Stimulated activated CD8-positive, alpha-beta memory T cell treated with anti-CD3 and anti-CD28 coated beads, Interleukin-7, amount 100 ng/mL, for 4 hours (primary cell): ENCODE measurements at regions not wholly inside any gene's neighbourhood (a gene's known extent, or its start where the extent isn't known, plus 50 kb on each side); places are given as distances from the start of the nearest gene placed in this dataset.

ENCODE experiments used
- DNase-seq, 2 donors: peaks; one replicate each; pipeline ENCODE4 v3.0.0-alpha.2; 2020; ENCODE audit warnings: low read depth in 2 of 2

DNA sequence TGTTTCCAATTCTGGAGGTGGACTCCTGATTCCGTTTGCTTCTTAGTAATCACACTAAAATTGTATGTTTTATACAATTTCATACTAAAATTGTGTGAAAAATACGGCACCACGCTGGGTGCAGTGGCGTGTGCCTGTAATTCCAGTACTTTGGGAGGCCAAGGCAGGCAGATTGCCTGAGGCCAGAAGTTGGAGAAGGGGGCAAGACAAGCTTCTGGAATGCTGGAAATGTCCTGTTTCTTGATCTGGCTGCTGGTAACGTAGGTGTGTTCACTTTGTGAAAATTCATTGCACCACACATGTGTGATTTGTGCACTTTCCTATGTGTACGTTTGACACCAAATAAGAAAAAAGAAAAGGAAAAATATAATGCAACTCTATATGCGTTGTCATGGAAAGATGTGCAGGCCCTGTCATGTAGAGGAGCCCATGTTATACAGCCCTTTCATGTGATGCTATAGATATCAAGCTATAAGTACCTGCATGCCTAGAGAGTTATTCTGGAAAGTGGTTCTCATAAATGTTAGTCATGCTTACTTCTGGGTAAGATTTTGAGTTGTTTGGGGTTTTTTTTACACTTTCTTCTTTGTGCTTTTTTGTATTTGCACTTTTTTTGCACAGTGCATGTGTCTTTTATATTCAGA lies 119.9 kb downstream of the TMEM174 start:
- no peak for DNase-seq

DNA sequence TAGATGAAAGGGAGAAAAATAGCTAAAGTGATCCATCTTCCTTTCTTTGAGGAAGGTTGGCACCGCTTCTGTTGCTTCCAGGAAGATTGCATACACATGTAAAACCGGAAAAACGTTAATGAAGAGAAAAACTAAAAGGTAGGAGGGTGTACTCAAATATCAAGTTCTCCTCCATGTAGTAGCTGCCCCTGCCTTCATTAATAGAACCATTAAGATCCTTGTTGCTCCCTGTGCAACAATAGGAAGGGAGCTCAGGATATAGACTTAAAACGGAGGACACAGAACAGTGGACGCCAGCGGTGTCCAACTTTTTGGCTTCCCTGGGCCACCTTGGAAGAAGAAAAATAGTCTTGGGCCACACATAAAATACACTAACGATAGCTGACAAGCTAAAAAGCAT lies 118.9 kb downstream of the TMEM174 start:
- DNase-seq = no peak

DNA sequence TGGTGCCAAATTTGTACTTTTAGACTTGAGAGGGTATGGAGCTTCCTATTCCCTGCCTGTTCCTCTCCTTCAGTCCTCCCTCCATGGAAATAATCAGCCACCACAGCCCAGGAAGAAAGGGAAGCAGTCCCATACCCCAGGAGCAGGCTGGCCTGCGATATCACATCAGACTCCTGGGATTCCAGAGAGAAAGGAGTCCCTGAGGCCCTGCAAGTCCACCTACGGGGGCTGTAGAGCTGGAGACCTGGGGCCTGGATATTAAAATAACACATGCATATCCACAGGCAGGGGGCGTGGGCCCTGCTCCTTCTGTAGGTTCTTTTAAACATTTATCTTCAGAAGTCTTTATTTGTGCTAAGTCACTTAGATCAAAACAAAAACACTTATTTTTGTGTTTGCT lies 117.2 kb downstream of the TMEM174 start:
- DNase-seq = no peak

DNA sequence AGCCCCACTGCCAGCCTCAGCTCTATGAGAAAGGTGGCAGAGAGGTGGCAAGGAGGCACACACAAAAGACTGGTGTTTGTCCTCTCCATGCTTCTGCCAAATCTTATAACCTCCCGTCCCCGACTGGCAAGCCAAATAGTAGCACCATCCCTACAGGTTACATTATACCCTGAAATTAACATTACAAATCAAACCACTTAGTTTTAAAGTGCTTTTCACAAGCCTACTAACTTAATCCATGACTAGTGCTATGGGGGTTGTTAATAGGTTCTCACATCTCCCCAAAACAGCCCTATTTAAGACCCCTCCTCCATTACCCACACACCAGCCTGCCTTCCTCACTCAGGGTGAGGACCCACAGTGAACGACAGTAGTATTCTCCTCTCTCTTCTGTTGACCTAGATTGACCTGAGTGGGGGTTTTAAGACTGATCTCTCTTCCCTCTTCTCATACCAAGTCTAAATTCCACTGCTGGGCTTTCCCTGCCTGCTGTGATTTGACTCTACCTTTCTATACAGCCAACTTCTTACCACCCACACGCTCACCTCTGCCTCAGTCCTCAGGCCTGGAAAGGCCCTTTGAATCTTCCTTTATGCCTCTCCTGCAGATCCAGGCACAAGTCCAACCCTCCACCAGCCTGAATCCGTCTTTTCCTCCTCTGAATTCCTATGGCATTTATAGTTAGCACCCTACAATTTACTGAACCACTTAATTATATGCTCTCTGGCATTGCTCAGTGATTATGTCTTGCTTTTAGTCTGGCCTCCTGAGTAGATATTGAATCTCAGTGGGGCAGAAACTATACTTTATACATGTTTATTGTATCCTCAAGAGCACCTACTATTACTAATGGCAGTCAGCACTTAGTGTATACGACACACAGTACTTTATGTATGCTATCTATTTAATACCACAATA lies 116.1 kb downstream of the TMEM174 start:
- DNase-seq = no peak

DNA sequence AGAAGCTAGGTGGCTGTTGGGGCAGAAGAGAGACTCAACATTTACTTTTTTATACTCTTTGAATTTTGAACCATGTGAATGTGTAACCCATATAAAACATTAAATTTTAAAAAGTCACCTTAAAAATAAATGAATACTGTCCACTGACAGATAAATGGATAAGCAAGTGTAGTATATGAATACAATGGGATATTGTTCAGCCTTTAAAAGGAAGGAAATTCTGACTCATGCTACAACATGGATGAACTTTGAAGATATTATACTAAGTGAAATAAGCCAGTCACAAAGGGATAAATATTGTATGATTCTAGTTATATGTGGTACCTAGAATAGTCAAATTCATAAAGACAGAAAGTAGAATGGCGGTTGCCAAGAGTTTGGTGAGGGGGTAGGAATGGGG lies 113.9 kb downstream of the TMEM174 start:
- no peak for DNase-seq

DNA sequence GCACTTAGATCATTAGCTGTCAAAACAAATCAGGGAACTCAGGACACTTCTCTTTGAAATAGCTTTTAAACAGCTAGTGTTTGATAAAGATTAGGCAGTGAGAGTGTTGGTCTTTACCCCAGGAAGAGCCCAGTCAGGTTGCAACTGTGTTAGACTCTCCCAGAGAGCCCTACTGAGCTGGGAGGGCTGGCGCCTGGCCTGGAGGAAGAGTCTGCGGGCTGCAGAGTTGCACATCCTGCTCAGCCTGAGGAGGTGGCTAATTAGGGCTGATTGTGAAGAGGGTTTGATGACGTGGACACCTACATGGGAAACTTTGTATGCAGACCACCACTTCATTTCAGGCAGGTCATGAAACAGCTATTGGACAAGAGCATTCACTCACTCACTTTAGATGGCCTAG lies 112.0 kb downstream of the TMEM174 start:
- no peak for DNase-seq

DNA sequence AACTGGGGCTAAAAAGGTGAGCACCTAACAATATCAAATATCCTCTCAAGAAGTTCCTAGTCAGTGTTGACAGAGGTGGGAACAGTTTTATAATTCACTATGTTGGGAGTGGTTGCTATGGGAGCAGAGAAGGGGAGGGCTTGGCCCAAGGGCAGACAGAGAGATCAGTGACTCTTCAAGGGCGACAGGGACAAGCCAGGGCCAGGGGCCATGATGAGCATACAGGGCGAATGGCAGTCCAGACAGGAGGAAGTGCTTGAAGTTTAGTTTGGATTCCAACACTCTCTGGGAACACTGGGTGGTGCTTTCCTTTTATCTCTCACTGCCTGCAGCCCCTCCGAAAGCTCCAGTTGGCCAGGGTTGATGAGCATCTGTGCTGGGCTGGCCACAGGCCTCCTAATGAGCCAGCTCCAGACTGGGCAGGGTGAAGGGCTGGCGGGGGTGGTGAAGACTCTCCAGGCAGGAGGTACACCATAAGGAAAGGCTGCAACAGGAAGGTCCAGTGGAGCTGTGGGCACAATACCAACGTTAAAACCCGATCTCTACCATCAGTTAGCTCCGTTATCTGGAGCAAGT lies 111.3 kb downstream of the TMEM174 start:
- DNase-seq = no peak

DNA sequence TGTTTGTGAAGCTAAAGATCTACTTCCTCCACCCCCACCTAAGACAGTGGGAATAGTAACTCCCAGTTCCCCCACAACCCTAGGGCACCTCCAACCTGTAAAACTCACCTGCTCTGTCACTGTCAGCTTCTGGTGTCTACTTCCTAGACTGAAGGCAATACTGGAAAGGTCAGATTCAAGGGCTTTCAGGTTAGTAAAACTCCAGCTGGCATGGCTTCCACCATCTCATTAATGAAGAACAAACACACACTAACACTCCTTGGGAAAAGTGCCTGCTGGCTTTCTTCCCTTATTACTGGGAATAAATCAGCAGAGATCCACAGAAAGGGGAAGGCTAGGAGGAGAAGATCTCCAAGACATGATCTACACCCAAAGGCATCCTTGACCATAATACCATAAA lies 109.9 kb downstream of the TMEM174 start:
- DNase-seq = no peak

DNA sequence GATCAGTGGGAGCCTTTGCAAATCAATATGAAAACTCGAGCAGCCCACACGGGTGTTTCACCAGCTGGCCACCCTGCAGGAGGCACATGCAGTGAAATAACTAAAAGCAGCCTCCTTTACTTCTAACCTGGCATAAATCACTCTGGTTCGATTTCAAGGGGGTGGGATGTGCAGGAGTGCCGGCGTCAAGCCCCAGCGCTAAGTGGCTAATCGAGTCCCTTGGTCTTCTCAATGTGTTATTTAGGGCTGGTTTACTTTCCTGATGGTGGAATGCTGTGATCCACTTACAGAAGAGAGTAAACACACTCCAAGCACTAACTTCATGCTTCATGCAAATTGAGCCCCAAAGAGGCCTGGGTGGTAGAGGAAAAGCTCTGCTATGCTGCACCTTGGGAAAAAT lies 109.4 kb downstream of the TMEM174 start:
- no peak for DNase-seq

DNA sequence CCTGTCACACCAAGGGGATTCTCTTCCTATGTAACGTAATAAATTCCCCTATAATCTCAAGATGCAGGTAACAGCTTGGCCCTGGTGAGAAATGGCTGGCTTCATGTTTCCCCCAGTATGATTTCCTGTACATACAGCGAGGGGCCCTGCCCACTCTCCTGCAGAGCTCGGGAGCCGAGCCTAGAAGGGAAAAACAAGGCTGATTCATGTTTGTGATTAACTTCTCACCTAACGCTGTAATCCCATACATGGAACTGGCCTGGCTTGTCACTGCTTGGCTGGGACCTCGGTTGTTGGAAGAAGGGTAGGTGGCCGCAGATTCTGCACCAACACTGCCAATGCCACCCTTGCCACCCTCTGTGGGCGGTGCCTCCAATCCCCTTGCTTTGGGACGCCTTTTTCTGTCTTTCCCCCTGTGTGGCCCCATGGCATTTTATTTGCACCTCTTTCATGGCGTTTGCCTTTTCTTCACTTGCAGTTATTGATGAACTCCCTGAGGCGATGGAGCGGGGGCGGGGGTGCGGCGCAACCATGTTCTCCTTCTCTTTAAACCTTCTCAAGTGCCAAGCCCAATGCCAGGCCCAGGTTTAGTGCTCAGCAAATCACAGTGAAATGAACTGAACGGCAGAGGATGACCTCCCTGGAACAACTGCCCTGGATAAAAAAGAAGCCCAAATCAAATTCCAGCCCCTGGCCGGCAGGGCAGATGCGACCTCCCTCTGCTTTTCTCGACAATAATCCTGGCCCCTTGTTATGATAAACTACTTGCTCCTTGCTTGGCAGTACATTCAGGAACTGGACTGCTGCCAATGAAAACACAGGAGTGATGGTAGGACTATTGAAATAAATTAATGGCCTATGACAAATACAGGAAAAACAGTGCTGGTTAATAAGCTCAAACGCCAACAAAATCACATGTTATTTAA lies 108.1 kb downstream of the TMEM174 start:
- DNase-seq = no peak

DNA sequence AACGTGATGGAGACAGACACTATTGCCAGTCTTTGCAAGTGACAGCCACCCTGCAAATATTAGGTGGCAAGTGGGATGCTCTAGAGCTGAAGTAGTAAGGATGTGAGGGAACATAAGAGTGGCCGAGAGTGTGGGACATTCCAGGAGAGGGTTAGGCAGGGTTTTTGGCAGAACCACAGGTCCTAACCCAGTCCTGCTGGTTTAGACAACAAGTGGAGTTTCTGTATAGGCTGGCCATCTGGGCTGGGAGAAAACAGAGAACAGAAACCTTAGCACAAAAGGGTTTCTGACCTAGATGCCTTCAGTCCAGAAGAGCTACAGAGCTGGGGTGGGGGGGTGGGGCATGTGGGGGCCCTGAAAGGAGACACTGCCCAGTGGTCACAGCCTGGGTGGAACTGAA lies 107.4 kb downstream of the TMEM174 start:
- DNase-seq = no peak

DNA sequence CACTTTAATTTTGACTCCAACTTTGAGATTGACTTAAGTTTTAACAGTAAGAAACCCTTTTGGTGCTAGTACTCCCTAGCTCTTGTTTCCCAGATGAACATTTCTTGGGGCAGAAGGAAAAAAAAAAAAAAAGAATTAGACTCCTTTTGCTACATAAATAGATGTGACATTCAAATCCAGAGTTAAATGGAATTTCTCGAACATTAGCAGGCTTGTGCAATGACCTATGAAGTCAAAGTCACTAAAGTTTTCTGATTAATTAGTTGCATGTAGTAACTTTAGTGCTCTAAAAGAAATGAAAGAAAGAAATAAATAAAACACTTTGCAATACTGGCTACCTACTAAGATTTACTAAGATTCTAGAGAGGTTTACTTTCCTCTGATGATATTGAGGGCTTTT lies 106.8 kb downstream of the TMEM174 start:
- DNase-seq = no peak

DNA sequence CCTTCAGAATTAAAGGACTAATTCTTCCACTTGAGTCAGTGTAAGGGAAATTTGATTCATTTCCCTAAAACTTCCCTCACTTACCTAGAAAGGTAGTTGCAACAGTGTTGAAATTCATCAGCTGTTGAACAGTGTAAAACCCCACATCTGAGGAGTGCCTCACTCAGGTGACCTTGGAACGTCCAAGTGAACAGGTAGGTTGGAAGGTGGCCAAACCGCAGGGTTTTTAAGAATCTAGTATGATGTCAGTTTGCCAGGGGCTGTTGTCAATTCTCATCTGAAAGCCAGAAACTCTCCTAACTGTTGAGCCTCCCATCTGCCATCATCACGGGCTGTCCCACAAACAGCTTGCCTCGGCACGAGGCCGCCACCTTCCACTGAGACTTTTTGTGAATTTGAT lies 105.7 kb downstream of the TMEM174 start:
- no peak for DNase-seq

DNA sequence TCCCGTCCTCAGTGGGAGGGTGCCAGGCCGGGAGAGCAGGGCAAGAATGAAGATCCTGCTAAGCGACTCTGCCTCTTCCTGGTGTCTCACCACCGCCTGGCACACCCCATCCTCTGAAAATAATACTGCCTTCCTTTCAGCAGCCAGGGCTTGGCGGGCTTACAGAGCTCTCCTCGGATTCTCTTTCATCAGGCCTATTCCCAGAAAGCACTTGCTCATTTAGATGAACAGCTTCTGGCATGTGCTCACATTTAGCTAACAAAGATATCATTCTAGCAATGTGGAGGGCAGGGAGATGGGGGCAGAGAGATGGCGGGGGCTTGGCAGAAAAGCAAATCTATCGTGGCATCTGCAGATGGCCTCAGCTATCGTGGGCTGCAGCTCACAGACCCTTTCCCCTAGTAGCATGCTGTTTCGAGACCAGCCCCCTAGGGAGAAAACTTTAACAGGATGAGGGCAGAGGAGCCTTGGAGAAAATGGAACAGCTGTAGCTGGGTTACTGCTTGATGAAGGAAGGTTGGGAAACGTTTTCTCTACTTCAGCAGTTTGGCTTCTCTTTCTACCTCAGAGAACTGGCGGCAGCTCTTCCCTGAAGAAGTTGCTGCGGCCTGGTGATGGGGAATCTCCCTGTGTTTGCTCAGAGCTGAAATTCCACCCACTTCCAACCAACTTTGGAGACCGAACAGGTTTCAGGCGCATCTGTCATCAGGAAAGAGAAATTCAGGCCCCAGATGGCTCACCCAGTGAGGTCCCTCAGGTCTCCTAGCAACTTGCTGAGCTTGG lies 102.1 kb downstream of the TMEM174 start:
- no peak for DNase-seq

DNA sequence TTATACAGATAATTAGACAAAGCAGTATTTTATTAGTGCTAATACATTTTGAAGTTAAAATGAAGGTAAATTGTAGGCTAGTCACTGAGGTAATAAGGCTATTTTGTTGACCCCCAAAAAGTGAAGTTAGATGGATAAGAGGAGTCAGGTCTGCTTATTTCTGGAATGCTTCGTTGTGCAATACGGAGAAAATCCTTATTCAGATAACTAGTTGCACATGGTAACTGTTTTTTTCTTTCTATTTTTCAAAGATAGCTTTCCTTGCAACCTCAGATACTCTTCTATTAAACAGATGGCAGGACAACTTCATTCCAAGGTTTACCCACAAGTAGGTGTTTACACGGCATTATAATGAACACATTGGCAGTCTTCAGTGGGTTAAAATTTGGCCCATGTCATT lies 101.1 kb downstream of the TMEM174 start:
- no peak for DNase-seq

DNA sequence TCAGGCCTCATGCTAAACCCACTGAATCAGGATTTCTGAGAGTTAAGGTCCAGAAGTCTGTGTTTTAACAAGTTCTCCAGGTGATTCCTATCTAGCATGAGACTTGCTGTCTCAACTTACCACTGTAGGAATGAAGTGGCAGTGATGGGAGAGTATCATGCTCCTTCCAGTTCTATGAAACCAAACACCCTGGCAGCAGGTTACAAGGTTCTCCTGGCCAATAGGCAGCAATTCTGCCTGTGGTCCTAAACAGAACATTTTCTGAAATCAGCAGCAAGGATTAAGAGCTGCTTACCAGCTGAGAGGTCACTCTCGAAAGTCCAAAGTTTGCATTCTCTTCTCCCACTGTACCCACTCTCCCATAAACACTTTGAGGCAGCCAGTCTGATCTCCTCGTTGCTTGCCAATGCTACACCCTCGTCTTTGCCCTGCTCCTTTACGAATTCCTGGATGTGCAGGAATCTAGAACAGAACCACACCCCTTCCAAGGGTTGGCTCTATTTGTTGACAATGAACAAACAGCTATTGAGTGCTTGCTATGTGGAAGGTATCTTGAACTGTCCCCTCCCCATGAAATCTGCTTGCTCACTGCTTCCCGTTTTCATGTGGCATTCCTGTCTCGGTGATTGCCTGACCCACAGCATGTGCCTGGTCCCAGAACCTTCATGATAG lies 100.5 kb downstream of the TMEM174 start:
- DNase-seq = no peak

DNA sequence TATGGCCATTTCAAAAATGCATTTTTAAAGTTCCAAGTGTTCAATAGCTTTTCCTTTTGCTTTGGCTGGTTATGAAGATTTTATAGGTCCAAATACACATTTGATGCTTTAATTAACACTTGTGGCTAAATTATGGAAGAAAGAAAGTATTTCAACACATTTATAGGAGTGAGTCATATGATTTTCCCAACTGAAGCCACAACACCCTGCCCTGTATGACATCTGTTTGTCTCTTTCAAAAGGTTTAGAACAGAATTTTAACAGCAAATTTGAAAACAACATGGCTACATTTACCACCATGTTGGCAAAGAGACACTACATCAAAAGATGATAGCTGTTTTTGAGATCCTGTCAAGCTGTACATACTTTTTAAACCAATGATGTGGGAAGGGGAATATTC lies 99.4 kb downstream of the TMEM174 start:
- DNase-seq = no peak

DNA sequence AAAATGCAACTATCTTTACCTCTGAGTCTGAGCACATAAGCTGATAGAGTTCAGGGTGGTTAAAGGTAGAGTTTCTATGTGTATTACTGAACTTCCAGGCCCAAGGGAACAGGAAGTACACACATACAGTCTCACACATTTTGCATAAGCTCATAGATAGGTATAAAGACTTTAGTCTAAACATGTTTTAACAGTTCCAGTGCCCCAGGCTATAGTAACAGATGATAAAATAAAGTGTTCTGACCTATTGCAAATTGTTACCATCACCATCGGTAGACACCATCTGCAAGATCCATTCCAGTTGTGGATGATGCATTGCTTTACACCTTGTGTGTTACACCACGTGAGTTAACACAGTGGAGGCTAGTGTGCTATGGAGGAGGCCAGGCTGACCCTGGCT lies 95.8 kb downstream of the TMEM174 start:
- no peak for DNase-seq

DNA sequence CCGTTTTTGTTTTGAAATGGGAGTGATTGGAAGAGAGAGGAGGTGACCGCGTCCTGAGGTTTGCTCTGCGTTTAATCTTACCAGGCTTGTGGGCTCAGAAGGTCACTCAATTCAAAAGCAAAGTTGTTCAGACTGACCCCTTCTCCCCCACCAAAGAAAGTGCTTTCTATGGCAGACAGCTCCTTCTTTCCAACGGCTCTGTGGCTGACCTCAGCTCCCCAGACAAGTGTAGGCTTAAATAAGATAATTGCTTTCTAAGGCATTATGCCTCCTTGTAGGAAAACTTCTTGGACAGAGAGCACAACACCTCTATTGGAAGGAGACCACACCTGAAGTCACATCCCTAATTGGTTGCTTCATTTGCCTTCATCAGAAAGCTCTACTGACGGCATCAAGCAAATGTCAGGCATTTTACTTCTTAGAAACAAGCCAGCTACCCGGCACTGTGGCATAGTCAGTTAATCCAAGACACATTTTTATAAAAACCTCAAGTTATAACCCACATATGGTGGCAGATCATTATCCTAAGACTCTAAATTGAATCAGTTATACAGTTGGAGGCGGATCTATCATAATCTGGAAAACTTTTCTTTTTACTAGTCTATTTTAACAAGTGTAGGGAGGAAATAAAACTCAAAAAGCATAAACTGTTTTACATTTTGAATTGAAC lies 94.9 kb downstream of the TMEM174 start:
- no peak for DNase-seq
